BJ (cell line): ENCODE measurements at regions not wholly inside any gene's neighbourhood (a gene's known extent, or its start where the extent isn't known, plus 50 kb on each side); places are given as distances from the start of the nearest gene placed in this dataset.
"Not testable (repeated sequence)": the region's sequence is repeated elsewhere in the genome, so short reads cannot be mapped to it uniquely, and the experiment has no call there.

ENCODE experiments used
- CTCF ChIA-PET: fragments of 350-600 bp; formaldehyde crosslinking; extraction: SDS; loops from one replicate; lab custom pipeline; 2021; ENCODE audit warnings: antibody characterized with exemption, inconsistent platforms; lab: Yijun Ruan, JAX
- POLR2A ChIA-PET: fragments of 300-600 bp; sonication (Branson Sonifier 250); formaldehyde crosslinking; extraction: SDS; loops from one replicate; lab custom pipeline; 2021; ENCODE audit warnings: antibody characterized with exemption; lab: Charles Lee
- DNase-seq: peaks from one replicate; pipeline ENCODE4 v3.0.0-alpha.2; 2011; ENCODE audit warnings: low read depth
- H3K27me3 ChIP-seq: 2 replicates; pipeline ENCODE4 v1.6.0; 2011; ENCODE audit warnings: low read length; ENCODE audit not compliant: control insufficient read depth, insufficient read depth
- H3K36me3 ChIP-seq: 2 replicates; pipeline ENCODE4 v1.5.1; 2011; ENCODE audit warnings: low read length; ENCODE audit not compliant: control insufficient read depth, insufficient read depth
- H3K4me3 ChIP-seq: 2 replicates; pipeline ENCODE4 v1.5.1; 2011; ENCODE audit warnings: low read depth, mild to moderate bottlenecking, control low read depth, low read length
- CTCF ChIP-seq: IDR thresholded peaks from 2 replicates; pipeline ENCODE4 v1.5.1; 2011; ENCODE audit warnings: low read depth, mild to moderate bottlenecking, control low read depth, inconsistent platforms, low read length, moderate library complexity; ENCODE audit not compliant: insufficient read depth

- H3K27me3 ChIP-seq = no peaks in the 10 kb centered on the region
- no peaks in the 10 kb centered on the region for H3K36me3 ChIP-seq
- no peak overlapping the region for H3K4me3 ChIP-seq
- no peak for TF ChIP-seq CTCF
- no peak for DNase-seq
- ChIA-PET CTCF (no interaction called here), POLR2A (no interaction called here)
Observed at GRCh38 chr14:106055289-106055688, 528.9 kb downstream of the TMEM121 start.

DNA sequence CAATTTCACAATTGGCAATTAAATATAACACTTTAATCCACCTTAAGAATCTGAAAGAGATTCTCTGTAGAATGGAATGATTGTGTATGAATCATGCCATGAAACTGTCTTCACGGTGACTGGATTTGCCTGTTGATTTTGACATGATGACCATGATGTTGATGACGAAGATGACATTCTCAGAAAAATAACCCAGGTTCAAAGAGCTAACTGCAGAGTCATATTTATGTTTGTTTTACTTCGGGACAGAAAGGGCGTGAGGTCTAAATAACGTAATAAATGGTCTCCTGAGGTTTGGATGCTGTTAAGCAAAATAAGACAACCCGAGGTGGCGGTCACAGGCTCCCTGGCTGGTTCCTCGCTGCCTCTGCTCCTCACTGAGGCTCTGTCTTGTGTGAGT, 532.0 kb downstream of the TMEM121 start:
- no peak for TF ChIP-seq CTCF
- no peak for DNase-seq
- H3K27me3 ChIP-seq = no peaks in the 10 kb centered on the region
- CTCF ChIA-PET = no interaction called here
- H3K4me3 ChIP-seq = no peak overlapping the region
- no peaks in the 10 kb centered on the region for H3K36me3 ChIP-seq
- POLR2A ChIA-PET = no interaction called here

- CTCF ChIA-PET = no interaction called here
- Histone ChIP-seq H3K4me3 (no peak overlapping the region), H3K36me3 (no peaks in the 10 kb centered on the region), H3K27me3 (no peaks in the 10 kb centered on the region)
- POLR2A ChIA-PET = no interaction called here
- no peak for TF ChIP-seq CTCF
- DNase-seq = no peak
Observed at GRCh38 chr14:106060276-106060975, 534.0 kb downstream of the TMEM121 start.

- H3K27me3 ChIP-seq = not testable (repeated sequence)
Observed at GRCh38 chr14:106061877-106062500, 535.6 kb downstream of the TMEM121 start.

GRCh38 chr14:106062502-106063272, 536.3 kb downstream of the TMEM121 start:
- TF ChIP-seq CTCF = no peak
- Histone ChIP-seq H3K36me3 (no peaks in the 10 kb centered on the region), H3K27me3 (no peaks in the 10 kb centered on the region), H3K4me3 (no peak overlapping the region)
- POLR2A ChIA-PET = no interaction called here
- CTCF ChIA-PET = no interaction called here
- DNase-seq = no peak

More at GRCh38 chr14:106061877-106062500, 535.6 kb downstream of the TMEM121 start:
- CTCF ChIA-PET, H3K4me3 ChIP-seq, POLR2A ChIA-PET, H3K36me3 ChIP-seq, DNase-seq: not testable (repeated sequence)
